Body of pancreas (tissue), 4 donors: ENCODE measurements at regions not wholly inside any gene's neighbourhood (a gene's known extent, or its start where the extent isn't known, plus 50 kb on each side); places are given as distances from the start of the nearest gene placed in this dataset.

ENCODE experiments used
- POLR2A ChIP-seq, 3 donors: fragments of 450-650 bp; IDR thresholded peaks; one replicate each; pipeline ENCODE4 v1.6.1; 2016; ENCODE audit warnings: antibody characterized with exemption in 3 of 3, mild to moderate bottlenecking in 2 of 3
- TF ChIP-seq, protein P1 (sequence below), 7 experiments: fragments of 450-650 bp in 4 of 7; fragments of 200-600 bp in 3 of 7; sonication (generic) in 3 of 7; IDR thresholded peaks; one replicate each; pipeline ENCODE4 v1.5.1; 2016 to 2019; ENCODE audit warnings: antibody characterized with exemption in 7 of 7

DNA sequence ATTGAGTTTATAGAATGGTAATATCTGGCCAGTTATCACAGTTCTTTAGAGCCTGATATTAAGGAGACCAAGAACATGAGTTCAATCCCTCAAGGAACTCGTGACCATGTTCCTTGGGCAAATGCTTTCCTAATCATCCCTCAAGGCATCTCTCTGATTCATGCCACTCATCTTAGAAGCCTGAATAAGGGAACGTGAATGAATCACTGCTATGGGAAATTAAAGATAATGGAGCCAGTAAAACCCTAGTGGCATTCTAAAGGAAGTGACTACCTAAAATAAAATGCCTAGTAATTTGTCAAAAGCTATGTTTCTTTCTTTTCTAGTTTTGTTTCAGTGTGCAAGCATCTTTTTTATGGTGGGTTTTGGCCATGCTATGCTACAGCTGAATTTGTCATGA, 1161.3 kb downstream of the C4orf33 start:
- TF ChIP-seq, protein P1, sequence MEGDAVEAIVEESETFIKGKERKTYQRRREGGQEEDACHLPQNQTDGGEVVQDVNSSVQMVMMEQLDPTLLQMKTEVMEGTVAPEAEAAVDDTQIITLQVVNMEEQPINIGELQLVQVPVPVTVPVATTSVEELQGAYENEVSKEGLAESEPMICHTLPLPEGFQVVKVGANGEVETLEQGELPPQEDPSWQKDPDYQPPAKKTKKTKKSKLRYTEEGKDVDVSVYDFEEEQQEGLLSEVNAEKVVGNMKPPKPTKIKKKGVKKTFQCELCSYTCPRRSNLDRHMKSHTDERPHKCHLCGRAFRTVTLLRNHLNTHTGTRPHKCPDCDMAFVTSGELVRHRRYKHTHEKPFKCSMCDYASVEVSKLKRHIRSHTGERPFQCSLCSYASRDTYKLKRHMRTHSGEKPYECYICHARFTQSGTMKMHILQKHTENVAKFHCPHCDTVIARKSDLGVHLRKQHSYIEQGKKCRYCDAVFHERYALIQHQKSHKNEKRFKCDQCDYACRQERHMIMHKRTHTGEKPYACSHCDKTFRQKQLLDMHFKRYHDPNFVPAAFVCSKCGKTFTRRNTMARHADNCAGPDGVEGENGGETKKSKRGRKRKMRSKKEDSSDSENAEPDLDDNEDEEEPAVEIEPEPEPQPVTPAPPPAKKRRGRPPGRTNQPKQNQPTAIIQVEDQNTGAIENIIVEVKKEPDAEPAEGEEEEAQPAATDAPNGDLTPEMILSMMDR (IDR thresholded peaks at IDR 0.05) = no peak
- TF ChIP-seq POLR2A (IDR thresholded peaks at IDR 0.05) = no peak
